A549 (cell line): ENCODE measurements at regions not wholly inside any gene's neighbourhood (a gene's known extent, or its start where the extent isn't known, plus 50 kb on each side); places are given as distances from the start of the nearest gene placed in this dataset.

Source experiments
- ATAC-seq, 2 experiments: fragments of 200-7000 bp in 1 of 2; fragments of >200 bp in 1 of 2; cut with Nextera tagmentation in 1 of 2; cut with Tn5 transposase in 1 of 2; 3 replicates each; pipeline versions ENCODE4 v1.8.0 to v1.9.1; 2018 to 2020; ENCODE audit warnings: mild to moderate bottlenecking in 1 of 2, moderate library complexity in 1 of 2
- CTCF ChIA-PET: fragments of 300-600 bp; sonication (Branson Sonifier 250); formaldehyde crosslinking; extraction: SDS; loops from one replicate; lab custom pipeline; 2021; ENCODE audit warnings: antibody characterized with exemption, inconsistent platforms; lab: Yijun Ruan, JAX
- POLR2A ChIA-PET: fragments of 350-600 bp; formaldehyde crosslinking; extraction: SDS; loops from one replicate; lab custom pipeline; 2021; ENCODE audit warnings: antibody characterized with exemption, inconsistent platforms; lab: Yijun Ruan, JAX
- DNase-seq, 2 experiments: peaks; one replicate each; pipeline versions ENCODE4 v3.0.0 to v3.0.0-alpha.2; 2011 to 2016; ENCODE audit warnings: low read depth in 1 of 2, low spot score in 1 of 2
- FAIRE-seq: peaks from 2 replicates; lab custom pipeline; 2011; peaks lifted over from hg19 to GRCh38; lab: Jason Lieb, UNC
- H3K27ac ChIP-seq, 2 experiments: fragments of >200 bp; sonication (Bioruptor Twin); formaldehyde crosslinking; 3 replicates each; pipeline ENCODE4 v1.5.1; 2016 to 2017
- H3K4me1 ChIP-seq: fragments of >200 bp; sonication (Bioruptor Twin); formaldehyde crosslinking; 3 replicates; pipeline ENCODE4 v1.6.1; 2016
- H3K4me2 ChIP-seq: fragments of >200 bp; sonication (Bioruptor Twin); formaldehyde crosslinking; 3 replicates; pipeline ENCODE4 v1.6.1; 2016
- H3K4me3 ChIP-seq: fragments of >200 bp; sonication (Bioruptor Twin); formaldehyde crosslinking; 3 replicates; pipeline ENCODE4 v1.5.1; 2016
- H3K9me3 ChIP-seq: fragments of >200 bp; sonication (Bioruptor Twin); formaldehyde crosslinking; 3 replicates; pipeline ENCODE4 v1.6.1; 2016
- CBX2 ChIP-seq: fragments of 200-600 bp; sonication (generic); IDR thresholded peaks from 2 replicates; pipeline ENCODE4 v1.6.1; 2016; ENCODE audit warnings: low read depth, mild to moderate bottlenecking, borderline replicate concordance
- CBX8 ChIP-seq: fragments of 200-600 bp; sonication (generic); IDR thresholded peaks from 2 replicates; pipeline ENCODE4 v1.6.1; 2016
- CHD2 ChIP-seq: fragments of 150-350 bp; IDR thresholded peaks from 2 replicates; pipeline ENCODE4 v1.6.1; 2014; ENCODE audit warnings: low read length; ENCODE audit not compliant: partially characterized antibody
- CHD4 ChIP-seq: fragments of 200-600 bp; sonication (generic); IDR thresholded peaks from 2 replicates; pipeline ENCODE4 v1.6.1; 2016; ENCODE audit warnings: antibody characterized with exemption, mild to moderate bottlenecking, borderline replicate concordance
- EHMT2 ChIP-seq: fragments of 200-600 bp; sonication (generic); IDR thresholded peaks from 2 replicates; pipeline ENCODE4 v1.6.1; 2016; ENCODE audit warnings: antibody characterized with exemption, low read depth, mild to moderate bottlenecking, moderate library complexity
- EP300 ChIP-seq, 2 experiments: fragments of >200 bp; sonication (Bioruptor Twin); formaldehyde crosslinking; IDR thresholded peaks; 2 replicates in 1 of 2; 3 replicates in 1 of 2; pipeline ENCODE4 v1.6.1; 2016 to 2017
- ESRRA ChIP-seq: fragments of 150-350 bp; IDR thresholded peaks from 2 replicates; pipeline ENCODE4 v1.6.1; 2014; ENCODE audit warnings: mild to moderate bottlenecking, low read length, borderline replicate concordance
- FOXS1 ChIP-seq: fragments of 250-450 bp; sonication (Bioruptor Pico); IDR thresholded peaks from 2 replicates; pipeline ENCODE4 v1.5.0; 2020; ENCODE audit warnings: mild to moderate bottlenecking, moderate library complexity
- HDAC2 ChIP-seq: fragments of 200-600 bp; sonication (generic); IDR thresholded peaks from 2 replicates; pipeline ENCODE4 v1.6.1; 2016
- HEYL ChIP-seq: fragments of 250-450 bp; sonication (Bioruptor Pico); IDR thresholded peaks from 2 replicates; pipeline ENCODE4 v1.8.0; 2021; ENCODE audit warnings: mild to moderate bottlenecking, moderate library complexity
- HOXB13 ChIP-seq: fragments of 250-450 bp; sonication (Bioruptor Pico); IDR thresholded peaks from 2 replicates; pipeline ENCODE4 v1.5.0; 2020; ENCODE audit warnings: low read depth, mild to moderate bottlenecking, moderate library complexity
- JUN ChIP-seq, 2 experiments: fragments of >200 bp; sonication (Bioruptor Twin); formaldehyde crosslinking; IDR thresholded peaks; 2 replicates in 1 of 2; 3 replicates in 1 of 2; pipeline ENCODE4 v1.6.1; 2016 to 2017
- MYC ChIP-seq: IDR thresholded peaks from 2 replicates; pipeline ENCODE4 v1.6.1; 2012; ENCODE audit warnings: mild to moderate bottlenecking, inconsistent platforms, low read length, improper control_type of control experiment, borderline replicate concordance
- NPAS2 ChIP-seq: fragments of 250-450 bp; sonication (Bioruptor Pico); IDR thresholded peaks from 2 replicates; pipeline ENCODE4 v1.8.0; 2022; ENCODE audit warnings: mild to moderate bottlenecking, moderate library complexity, borderline replicate concordance
- PHF8 ChIP-seq: fragments of 200-600 bp; sonication (generic); IDR thresholded peaks from 2 replicates; pipeline ENCODE4 v1.6.1; 2016; ENCODE audit warnings: low read depth, mild to moderate bottlenecking, antibody characterized with exemption, moderate library complexity, borderline replicate concordance
- POLR2A ChIP-seq: IDR thresholded peaks from 2 replicates; pipeline ENCODE4 v1.6.1; 2012; ENCODE audit warnings: mild to moderate bottlenecking, low read length
- RCOR1 ChIP-seq: fragments of 150-350 bp; IDR thresholded peaks from 2 replicates; pipeline ENCODE4 v1.6.1; 2014; ENCODE audit warnings: antibody characterized with exemption, low read length, low read depth
- RNF2 ChIP-seq: fragments of 200-600 bp; sonication (generic); IDR thresholded peaks from 2 replicates; pipeline ENCODE4 v1.6.1; 2016; ENCODE audit warnings: low read depth, mild to moderate bottlenecking, antibody characterized with exemption, moderate library complexity, borderline replicate concordance
- TFCP2L1 ChIP-seq: fragments of 250-450 bp; sonication (Bioruptor Pico); IDR thresholded peaks from 2 replicates; pipeline ENCODE4 v1.5.0; 2021; ENCODE audit warnings: mild to moderate bottlenecking
- TP53 ChIP-seq: fragments of 250-450 bp; sonication (Bioruptor Pico); IDR thresholded peaks from 2 replicates; pipeline ENCODE4 v1.5.0; 2021; ENCODE audit warnings: mild to moderate bottlenecking, moderate library complexity
- WGBS: methylation state at CpG from one replicate; pipeline ENCODE4 v1.1.6; 2017; ENCODE audit errors: missing lambda C conversion rate; 5-methylcytosine and 5-hydroxymethylcytosine counted together
- TF ChIP-seq, protein P1 (sequence below): fragments of >200 bp; sonication (Bioruptor Twin); formaldehyde crosslinking; IDR thresholded peaks from 3 replicates; pipeline ENCODE4 v1.6.1; 2016
- TF ChIP-seq, protein P2 (sequence below): IDR thresholded peaks from 2 replicates; pipeline ENCODE4 v1.6.1; 2012
- TF ChIP-seq, protein P3 (sequence below): fragments of >200 bp; sonication (Bioruptor Twin); formaldehyde crosslinking; IDR thresholded peaks from 2 replicates; pipeline ENCODE4 v1.6.1; 2016
- TF ChIP-seq, protein P4 (sequence below): fragments of 150-350 bp; IDR thresholded peaks from 2 replicates; pipeline ENCODE4 v1.6.1; 2014; ENCODE audit warnings: low read depth, mild to moderate bottlenecking, low read length
- TF ChIP-seq, protein P5 (sequence below): fragments of 200-600 bp; sonication (generic); IDR thresholded peaks from 2 replicates; pipeline ENCODE4 v1.6.1; 2016; ENCODE audit warnings: antibody characterized with exemption, mild to moderate bottlenecking, moderate library complexity
- TF ChIP-seq, protein P6 (sequence below): fragments of 250-450 bp; sonication (Bioruptor Pico); IDR thresholded peaks from 2 replicates; pipeline ENCODE4 v1.5.0; 2021; ENCODE audit warnings: mild to moderate bottlenecking, moderate library complexity, borderline replicate concordance

DNA sequence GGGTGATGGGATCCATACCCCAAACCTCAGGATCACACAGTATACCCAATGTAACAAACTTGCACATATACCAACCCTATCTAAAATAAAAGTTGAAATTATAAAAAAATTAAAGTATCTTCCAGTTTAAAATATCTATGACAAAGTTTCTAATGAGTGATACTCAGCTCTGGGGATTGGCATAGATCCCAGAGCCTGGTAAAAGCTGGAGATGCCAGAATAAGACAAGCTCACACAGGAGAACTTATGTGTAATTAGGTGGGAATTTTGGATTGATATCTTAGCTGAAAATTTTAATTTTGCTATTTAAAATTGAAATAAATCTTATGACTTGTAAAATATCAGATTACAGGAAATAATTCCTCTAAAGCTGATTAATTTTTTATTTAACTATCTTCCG lies 686.5 kb downstream of the GABRG1 start:
- ATAC-seq, result no peak
- DNase-seq, result no peak
- Histone ChIP-seq H3K4me3 (no peak overlapping the region), H3K4me1 (no peaks in the 10 kb centered on the region), H3K9me3 (no peaks in the 10 kb centered on the region), H3K27ac (no peak overlapping the region), H3K4me2 (no peak overlapping the region)
- POLR2A ChIA-PET, result no interaction called here
- TF ChIP-seq, protein P1, sequence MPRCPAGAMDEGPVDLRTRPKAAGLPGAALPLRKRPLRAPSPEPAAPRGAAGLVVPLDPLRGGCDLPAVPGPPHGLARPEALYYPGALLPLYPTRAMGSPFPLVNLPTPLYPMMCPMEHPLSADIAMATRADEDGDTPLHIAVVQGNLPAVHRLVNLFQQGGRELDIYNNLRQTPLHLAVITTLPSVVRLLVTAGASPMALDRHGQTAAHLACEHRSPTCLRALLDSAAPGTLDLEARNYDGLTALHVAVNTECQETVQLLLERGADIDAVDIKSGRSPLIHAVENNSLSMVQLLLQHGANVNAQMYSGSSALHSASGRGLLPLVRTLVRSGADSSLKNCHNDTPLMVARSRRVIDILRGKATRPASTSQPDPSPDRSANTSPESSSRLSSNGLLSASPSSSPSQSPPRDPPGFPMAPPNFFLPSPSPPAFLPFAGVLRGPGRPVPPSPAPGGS, result no peak
- TF ChIP-seq, protein P2, sequence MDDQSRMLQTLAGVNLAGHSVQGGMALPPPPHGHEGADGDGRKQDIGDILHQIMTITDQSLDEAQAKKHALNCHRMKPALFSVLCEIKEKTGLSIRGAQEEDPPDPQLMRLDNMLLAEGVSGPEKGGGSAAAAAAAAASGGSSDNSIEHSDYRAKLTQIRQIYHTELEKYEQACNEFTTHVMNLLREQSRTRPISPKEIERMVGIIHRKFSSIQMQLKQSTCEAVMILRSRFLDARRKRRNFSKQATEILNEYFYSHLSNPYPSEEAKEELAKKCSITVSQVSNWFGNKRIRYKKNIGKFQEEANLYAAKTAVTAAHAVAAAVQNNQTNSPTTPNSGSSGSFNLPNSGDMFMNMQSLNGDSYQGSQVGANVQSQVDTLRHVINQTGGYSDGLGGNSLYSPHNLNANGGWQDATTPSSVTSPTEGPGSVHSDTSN, result no peak
- TF ChIP-seq, protein P3, sequence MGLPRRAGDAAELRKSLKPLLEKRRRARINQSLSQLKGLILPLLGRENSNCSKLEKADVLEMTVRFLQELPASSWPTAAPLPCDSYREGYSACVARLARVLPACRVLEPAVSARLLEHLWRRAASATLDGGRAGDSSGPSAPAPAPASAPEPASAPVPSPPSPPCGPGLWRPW, result no peak
- no peak for TF ChIP-seq HEYL
- TF ChIP-seq ESRRA, result no peak
- TF ChIP-seq TP53 (CRISPR knock-in tag), result no peak
- no peak for TF ChIP-seq EP300 (IDR thresholded peaks at IDR 0.05)
- TF ChIP-seq JUN (IDR thresholded peaks at IDR 0.05), result no peak
- no peak for TF ChIP-seq RCOR1
- TF ChIP-seq POLR2A, result no peak
- TF ChIP-seq PHF8, result no peak
- no peak for TF ChIP-seq MYC
- no peak for FAIRE-seq
- 30% methylated on average over 1 of the region's 1 CpG for WGBS
- CTCF ChIA-PET, result no interaction called here

DNA sequence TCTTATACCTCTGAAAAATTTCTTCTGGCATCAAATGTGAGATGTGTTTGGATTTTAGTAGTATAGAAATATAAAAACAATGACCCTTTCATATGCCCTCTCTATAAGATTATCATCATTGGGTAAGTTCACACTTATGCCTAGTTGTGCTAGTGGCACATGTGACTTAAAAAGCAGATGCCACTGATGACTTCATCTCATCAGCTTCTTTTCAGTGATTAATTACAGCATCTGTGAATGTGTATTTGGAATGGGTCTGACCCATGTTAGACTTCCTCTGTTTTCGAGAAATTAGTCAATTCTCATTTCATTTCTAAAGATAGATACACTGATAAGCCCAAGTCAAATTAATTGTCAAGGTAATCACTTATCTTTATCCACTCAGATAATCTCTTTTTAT lies 698.7 kb downstream of the GABRG1 start:
- DNase-seq (no peak), ATAC-seq (no peak), FAIRE-seq (no peak)
- H3K27ac ChIP-seq, result no peak overlapping the region
- WGBS, result 0% methylated on average over 1 of the region's 1 CpG
- ChIA-PET POLR2A (no interaction called here), CTCF (no interaction called here)
- no peaks in the 10 kb centered on the region for H3K9me3 ChIP-seq
- TF ChIP-seq PHF8 (no peak), EHMT2 (no peak), TP53 (CRISPR knock-in tag) (no peak), JUN (IDR thresholded peaks at IDR 0.05) (no peak), RNF2 (no peak), NPAS2 (no peak), TFCP2L1 (no peak)
- TF ChIP-seq, protein P4, sequence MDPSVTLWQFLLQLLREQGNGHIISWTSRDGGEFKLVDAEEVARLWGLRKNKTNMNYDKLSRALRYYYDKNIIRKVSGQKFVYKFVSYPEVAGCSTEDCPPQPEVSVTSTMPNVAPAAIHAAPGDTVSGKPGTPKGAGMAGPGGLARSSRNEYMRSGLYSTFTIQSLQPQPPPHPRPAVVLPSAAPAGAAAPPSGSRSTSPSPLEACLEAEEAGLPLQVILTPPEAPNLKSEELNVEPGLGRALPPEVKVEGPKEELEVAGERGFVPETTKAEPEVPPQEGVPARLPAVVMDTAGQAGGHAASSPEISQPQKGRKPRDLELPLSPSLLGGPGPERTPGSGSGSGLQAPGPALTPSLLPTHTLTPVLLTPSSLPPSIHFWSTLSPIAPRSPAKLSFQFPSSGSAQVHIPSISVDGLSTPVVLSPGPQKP, result no peak
- no peak overlapping the region for H3K4me2 ChIP-seq
- H3K4me1 ChIP-seq, result no peaks in the 10 kb centered on the region
- no peak overlapping the region for H3K4me3 ChIP-seq

DNA sequence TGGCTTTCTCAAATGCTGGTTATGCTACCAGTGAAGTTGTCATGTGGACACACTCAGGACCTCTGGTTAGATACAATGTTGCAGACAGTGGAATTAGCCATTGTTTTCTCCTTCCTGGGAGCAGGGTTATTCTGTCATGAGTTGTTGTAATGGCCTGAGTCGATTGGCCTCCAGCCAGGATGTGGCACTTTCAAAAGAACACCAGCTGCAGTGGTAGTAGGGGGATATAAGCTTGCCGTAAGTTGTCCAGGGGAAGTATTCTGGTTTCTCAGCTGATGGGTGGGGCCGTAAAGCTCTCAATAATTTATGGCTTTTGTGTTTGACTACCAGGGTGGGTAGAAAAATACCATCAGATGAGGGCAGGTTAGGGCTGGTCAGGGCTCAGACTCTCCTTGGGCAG lies 697.5 kb upstream of the GNPDA2 start:
- Histone ChIP-seq H3K4me2 (no peak overlapping the region), H3K4me1 (no peaks in the 10 kb centered on the region), H3K4me3 (no peak overlapping the region), H3K9me3 (no peaks in the 10 kb centered on the region), H3K27ac (no peak overlapping the region)
- ChIA-PET CTCF (no interaction called here), POLR2A (no interaction called here)
- DNase-seq, result no peak
- FAIRE-seq, result no peak
- no peak for ATAC-seq
- 20% methylated on average over 1 of the region's 3 CpGs for WGBS
- no peak for TF ChIP-seq FOXS1 (CRISPR knock-in tag)
- no peak for TF ChIP-seq CHD4
- no peak for TF ChIP-seq MYC
- no peak for TF ChIP-seq CHD2
- TF ChIP-seq HDAC2, result no peak
- TF ChIP-seq CBX2, result no peak
- TF ChIP-seq NPAS2, result no peak
- TF ChIP-seq, protein P5, sequence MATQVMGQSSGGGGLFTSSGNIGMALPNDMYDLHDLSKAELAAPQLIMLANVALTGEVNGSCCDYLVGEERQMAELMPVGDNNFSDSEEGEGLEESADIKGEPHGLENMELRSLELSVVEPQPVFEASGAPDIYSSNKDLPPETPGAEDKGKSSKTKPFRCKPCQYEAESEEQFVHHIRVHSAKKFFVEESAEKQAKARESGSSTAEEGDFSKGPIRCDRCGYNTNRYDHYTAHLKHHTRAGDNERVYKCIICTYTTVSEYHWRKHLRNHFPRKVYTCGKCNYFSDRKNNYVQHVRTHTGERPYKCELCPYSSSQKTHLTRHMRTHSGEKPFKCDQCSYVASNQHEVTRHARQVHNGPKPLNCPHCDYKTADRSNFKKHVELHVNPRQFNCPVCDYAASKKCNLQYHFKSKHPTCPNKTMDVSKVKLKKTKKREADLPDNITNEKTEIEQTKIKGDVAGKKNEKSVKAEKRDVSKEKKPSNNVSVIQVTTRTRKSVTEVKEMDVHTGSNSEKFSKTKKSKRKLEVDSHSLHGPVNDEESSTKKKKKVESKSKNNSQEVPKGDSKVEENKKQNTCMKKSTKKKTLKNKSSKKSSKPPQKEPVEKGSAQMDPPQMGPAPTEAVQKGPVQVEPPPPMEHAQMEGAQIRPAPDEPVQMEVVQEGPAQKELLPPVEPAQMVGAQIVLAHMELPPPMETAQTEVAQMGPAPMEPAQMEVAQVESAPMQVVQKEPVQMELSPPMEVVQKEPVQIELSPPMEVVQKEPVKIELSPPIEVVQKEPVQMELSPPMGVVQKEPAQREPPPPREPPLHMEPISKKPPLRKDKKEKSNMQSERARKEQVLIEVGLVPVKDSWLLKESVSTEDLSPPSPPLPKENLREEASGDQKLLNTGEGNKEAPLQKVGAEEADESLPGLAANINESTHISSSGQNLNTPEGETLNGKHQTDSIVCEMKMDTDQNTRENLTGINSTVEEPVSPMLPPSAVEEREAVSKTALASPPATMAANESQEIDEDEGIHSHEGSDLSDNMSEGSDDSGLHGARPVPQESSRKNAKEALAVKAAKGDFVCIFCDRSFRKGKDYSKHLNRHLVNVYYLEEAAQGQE, result no peak
- no peak for TF ChIP-seq RNF2
- TF ChIP-seq POLR2A, result no peak
- no peak for TF ChIP-seq HEYL
- TF ChIP-seq, protein P6, sequence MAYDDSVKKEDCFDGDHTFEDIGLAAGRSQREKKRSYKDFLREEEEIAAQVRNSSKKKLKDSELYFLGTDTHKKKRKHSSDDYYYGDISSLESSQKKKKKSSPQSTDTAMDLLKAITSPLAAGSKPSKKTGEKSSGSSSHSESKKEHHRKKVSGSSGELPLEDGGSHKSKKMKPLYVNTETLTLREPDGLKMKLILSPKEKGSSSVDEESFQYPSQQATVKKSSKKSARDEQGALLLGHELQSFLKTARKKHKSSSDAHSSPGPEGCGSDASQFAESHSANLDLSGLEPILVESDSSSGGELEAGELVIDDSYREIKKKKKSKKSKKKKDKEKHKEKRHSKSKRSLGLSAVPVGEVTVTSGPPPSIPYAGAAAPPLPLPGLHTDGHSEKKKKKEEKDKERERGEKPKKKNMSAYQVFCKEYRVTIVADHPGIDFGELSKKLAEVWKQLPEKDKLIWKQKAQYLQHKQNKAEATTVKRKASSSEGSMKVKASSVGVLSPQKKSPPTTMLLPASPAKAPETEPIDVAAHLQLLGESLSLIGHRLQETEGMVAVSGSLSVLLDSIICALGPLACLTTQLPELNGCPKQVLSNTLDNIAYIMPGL (CRISPR knock-in tag), result no peak
- no peak for TF ChIP-seq CBX8
- TF ChIP-seq HOXB13 (CRISPR knock-in tag), result no peak
- no peak for TF ChIP-seq EP300 (IDR thresholded peaks at IDR 0.05)
